Mesendoderm (in vitro differentiated cells): ENCODE measurements at regions not wholly inside any gene's neighbourhood (a gene's known extent, or its start where the extent isn't known, plus 50 kb on each side); places are given as distances from the start of the nearest gene placed in this dataset.
"Not testable (repeated sequence)": the region's sequence is repeated elsewhere in the genome, so short reads cannot be mapped to it uniquely, and the experiment has no call there.

ENCODE experiments used
- DNase-seq: peaks from one replicate; pipeline ENCODE4 v3.0.0; 2013
- H2AK5ac ChIP-seq: 2 replicates; pipeline ENCODE4 v1.6.1; 2013; ENCODE audit warnings: low read length, inconsistent platforms
- H2BK120ac ChIP-seq: 2 replicates; pipeline ENCODE4 v1.6.1; 2013; ENCODE audit warnings: low read depth, mild to moderate bottlenecking, low read length, moderate library complexity, mixed read lengths
- H2BK15ac ChIP-seq: replicated peaks from 2 replicates; pipeline ENCODE4 v1.6.1; 2013; ENCODE audit warnings: low read depth, mild to moderate bottlenecking, moderate library complexity
- H2BK5ac ChIP-seq: 2 replicates; pipeline ENCODE4 v1.6.1; 2013; ENCODE audit warnings: low read length, inconsistent platforms
- H3K18ac ChIP-seq: 2 replicates; pipeline ENCODE4 v1.6.1; 2013; ENCODE audit warnings: mild to moderate bottlenecking, low read length, mixed read lengths
- H3K23ac ChIP-seq: one replicate; pipeline ENCODE4 v1.6.1; 2013; ENCODE audit warnings: low read length
- H3K27ac ChIP-seq: 2 replicates; pipeline ENCODE4 v1.5.1; 2013; ENCODE audit warnings: low read depth, mild to moderate bottlenecking, inconsistent platforms, low read length, moderate library complexity
- H3K27me3 ChIP-seq: 2 replicates; pipeline ENCODE4 v1.6.1; 2013; ENCODE audit warnings: low read length, control low read depth, mild to moderate bottlenecking, inconsistent platforms; ENCODE audit not compliant: insufficient read depth, poor library complexity
- H3K36me3 ChIP-seq: 2 replicates; pipeline ENCODE4 v1.6.1; 2013; ENCODE audit warnings: low read length, inconsistent platforms; ENCODE audit not compliant: control insufficient read depth, insufficient read depth
- H3K4ac ChIP-seq: one replicate; pipeline ENCODE4 v1.6.1; 2013; ENCODE audit warnings: low read depth, mild to moderate bottlenecking, low read length, moderate library complexity
- H3K4me1 ChIP-seq: 2 replicates; pipeline ENCODE4 v1.6.1; 2013; ENCODE audit warnings: low read depth, low read length, inconsistent platforms; ENCODE audit not compliant: control insufficient read depth
- H3K4me2 ChIP-seq: 2 replicates; pipeline ENCODE4 v1.6.1; 2013; ENCODE audit warnings: low read length
- H3K4me3 ChIP-seq: 2 replicates; pipeline ENCODE4 v1.5.1; 2013; ENCODE audit warnings: mild to moderate bottlenecking, low read length
- H3K56ac ChIP-seq: one replicate; pipeline ENCODE4 v1.6.1; 2013; ENCODE audit warnings: low read length
- H3K79me1 ChIP-seq: 2 replicates; pipeline ENCODE4 v1.6.1; 2013; ENCODE audit warnings: low read length, inconsistent platforms
- H3K79me2 ChIP-seq: 2 replicates; pipeline ENCODE4 v1.6.1; 2013; ENCODE audit warnings: mild to moderate bottlenecking, low read length; ENCODE audit not compliant: control insufficient read depth, insufficient read depth
- H3K9ac ChIP-seq: 2 replicates; pipeline ENCODE4 v1.6.1; 2013; ENCODE audit warnings: low read length, inconsistent platforms
- H4K5ac ChIP-seq: one replicate; pipeline ENCODE4 v1.6.1; 2013; ENCODE audit warnings: low read length
- H4K8ac ChIP-seq: one replicate; pipeline ENCODE4 v1.6.1; 2013; ENCODE audit warnings: low read depth, mild to moderate bottlenecking, control low read depth, low read length, moderate library complexity
- WGBS: extraction: QIAGEN DNeasy Blood & Tissue Kit; methylation state at CpG from one replicate; pipeline ENCODE4 v1.1.7; 2013; ENCODE audit warnings: low lambda C conversion rate, missing lambda C conversion rate; ENCODE audit not compliant: insufficient coverage; ENCODE audit errors: extremely low coverage; 5-methylcytosine and 5-hydroxymethylcytosine counted together

DNA sequence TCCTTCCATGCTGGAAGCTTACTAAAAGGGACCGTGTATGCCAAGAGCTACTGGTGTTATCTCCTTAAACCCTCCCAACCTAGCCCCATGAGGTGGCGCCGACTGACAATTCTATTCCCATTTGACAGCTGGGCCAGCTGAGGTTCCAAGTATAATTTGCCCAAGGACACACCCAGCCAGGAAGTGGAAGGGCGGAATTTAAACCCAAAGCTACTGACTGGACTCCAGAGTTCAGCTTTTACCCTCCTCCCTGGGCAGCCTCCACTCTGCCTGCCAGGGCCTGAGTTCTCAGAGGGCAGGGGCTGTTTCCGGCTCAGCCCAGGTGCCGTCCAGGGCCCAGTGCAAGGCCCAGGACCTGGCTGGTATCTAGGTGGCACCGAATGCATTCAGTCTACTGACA, 71.8 kb downstream of the C9orf50 start:
- H2BK15ac ChIP-seq = no peak overlapping the region
- no peak overlapping the region for H3K18ac ChIP-seq
- no CpG with 5 or more reads among the region's 7 CpGs for WGBS
- H4K8ac ChIP-seq = no peak overlapping the region
- DNase-seq = no peak
- H3K4me2 ChIP-seq = no peak overlapping the region
- H3K4ac ChIP-seq = no peak overlapping the region
- no peak overlapping the region for H3K4me3 ChIP-seq
- H3K36me3 ChIP-seq = no peaks in the 10 kb centered on the region
- H3K27ac ChIP-seq = no peak overlapping the region
- no peak overlapping the region for H3K9ac ChIP-seq
- H2BK120ac ChIP-seq = no peak overlapping the region
- no peak overlapping the region for H2AK5ac ChIP-seq
- peak overlapping the region; percentile 42 for H3K56ac ChIP-seq
- no peaks in the 10 kb centered on the region for H3K27me3 ChIP-seq
- H4K5ac ChIP-seq = no peak overlapping the region
- H3K79me1 ChIP-seq = no peaks in the 10 kb centered on the region
- no peaks in the 10 kb centered on the region for H3K79me2 ChIP-seq
- peaks cover 4% of the 10 kb centered on the region for H3K4me1 ChIP-seq
- peak overlapping the region; percentile 66 for H3K23ac ChIP-seq
- H2BK5ac ChIP-seq = no peak overlapping the region

DNA sequence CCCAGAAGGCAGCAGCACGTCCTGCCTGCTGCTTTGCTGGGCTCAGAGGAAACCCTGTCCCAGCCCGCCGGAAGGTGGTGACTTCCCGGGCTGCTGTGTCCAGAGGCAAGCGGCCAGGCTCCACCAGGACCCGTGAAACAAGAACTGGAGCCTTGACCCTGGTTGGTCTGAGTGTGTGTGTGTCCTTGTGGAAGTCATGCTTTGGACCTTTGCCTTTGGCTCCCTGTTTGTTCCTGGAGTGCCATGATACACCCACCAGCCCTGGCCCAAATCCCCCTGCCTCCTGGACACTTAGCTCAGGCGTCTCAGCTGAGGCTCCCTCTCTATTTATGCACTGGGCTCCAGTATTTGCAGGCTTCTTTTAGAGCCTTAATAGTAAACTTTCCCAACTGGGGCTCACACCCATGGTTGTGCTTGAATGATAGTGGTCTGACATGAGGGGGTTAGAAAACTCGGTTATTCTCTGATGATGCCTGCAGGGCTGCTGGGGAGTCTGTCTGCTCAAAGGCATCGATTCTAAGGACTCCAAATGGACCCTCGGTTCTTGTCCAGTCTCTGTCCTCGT, 72.2 kb downstream of the C9orf50 start:
- Histone ChIP-seq H2BK120ac (no peak overlapping the region), H3K4me1 (peaks cover 2% of the 10 kb centered on the region), H3K9ac (no peak overlapping the region), H3K79me2 (no peaks in the 10 kb centered on the region), H3K23ac (no peak overlapping the region), H3K56ac (no peak overlapping the region), H3K4me2 (no peak overlapping the region), H3K27ac (no peak overlapping the region), H3K79me1 (no peaks in the 10 kb centered on the region), H2AK5ac (no peak overlapping the region), H2BK15ac (no peak overlapping the region), H4K5ac (no peak overlapping the region), H4K8ac (no peak overlapping the region), H2BK5ac (no peak overlapping the region), H3K4ac (no peak overlapping the region), H3K18ac (no peak overlapping the region), H3K4me3 (no peak overlapping the region), H3K27me3 (no peaks in the 10 kb centered on the region), H3K36me3 (no peaks in the 10 kb centered on the region)
- DNase-seq = no peak
- no CpG with 5 or more reads among the region's 11 CpGs for WGBS

DNA sequence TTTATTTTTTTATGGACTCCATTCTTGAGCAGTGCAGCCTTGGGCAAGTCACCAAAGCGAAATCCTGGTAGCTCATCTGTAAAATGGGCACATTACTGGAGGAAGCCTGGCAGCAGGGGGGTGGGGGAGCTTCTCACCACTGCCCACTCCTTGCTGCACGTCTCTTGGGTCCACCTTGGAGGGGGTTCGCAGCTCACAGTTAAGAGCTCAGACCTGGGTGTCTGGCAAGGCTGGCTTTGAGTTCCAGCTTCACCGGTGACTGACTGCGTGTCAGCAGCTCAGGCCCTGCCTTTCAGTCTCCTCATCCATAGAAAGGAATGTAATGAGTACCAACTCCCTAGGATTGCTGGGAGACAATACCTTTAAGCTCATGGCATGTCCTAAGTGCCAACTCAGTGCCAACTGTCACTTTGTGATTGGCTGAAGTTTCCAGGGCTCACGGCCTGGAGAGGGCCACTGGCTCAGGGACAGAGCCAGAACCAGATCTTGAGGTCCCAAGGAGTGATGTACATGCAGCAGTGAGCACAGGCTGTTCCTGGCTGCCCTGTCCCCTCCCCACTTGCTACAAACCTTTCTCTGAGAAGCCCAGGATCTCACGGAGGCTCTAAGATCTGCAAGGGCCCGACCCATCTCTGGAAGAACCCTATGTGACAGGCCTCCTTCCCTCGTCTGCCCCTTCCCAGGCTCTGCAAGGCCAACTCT, 72.9 kb downstream of the C9orf50 start:
- no peak overlapping the region for H3K18ac ChIP-seq
- no peaks in the 10 kb centered on the region for H3K36me3 ChIP-seq
- no peak overlapping the region for H3K4me3 ChIP-seq
- no peak for DNase-seq
- no peak overlapping the region for H4K5ac ChIP-seq
- H3K56ac ChIP-seq = no peak overlapping the region
- no peak overlapping the region for H3K27ac ChIP-seq
- H3K4ac ChIP-seq = no peak overlapping the region
- H3K4me2 ChIP-seq = no peak overlapping the region
- H3K79me1 ChIP-seq = no peaks in the 10 kb centered on the region
- no peak overlapping the region for H4K8ac ChIP-seq
- no peak overlapping the region for H2BK15ac ChIP-seq
- no peaks in the 10 kb centered on the region for H3K79me2 ChIP-seq
- H2BK120ac ChIP-seq = no peak overlapping the region
- no peak overlapping the region for H3K9ac ChIP-seq
- no peaks in the 10 kb centered on the region for H3K27me3 ChIP-seq
- no peak overlapping the region for H3K23ac ChIP-seq
- WGBS = no CpG with 5 or more reads among the region's 9 CpGs
- peaks cover 2% of the 10 kb centered on the region for H3K4me1 ChIP-seq
- no peak overlapping the region for H2BK5ac ChIP-seq
- H2AK5ac ChIP-seq = peak overlapping the region; percentile 32

DNA sequence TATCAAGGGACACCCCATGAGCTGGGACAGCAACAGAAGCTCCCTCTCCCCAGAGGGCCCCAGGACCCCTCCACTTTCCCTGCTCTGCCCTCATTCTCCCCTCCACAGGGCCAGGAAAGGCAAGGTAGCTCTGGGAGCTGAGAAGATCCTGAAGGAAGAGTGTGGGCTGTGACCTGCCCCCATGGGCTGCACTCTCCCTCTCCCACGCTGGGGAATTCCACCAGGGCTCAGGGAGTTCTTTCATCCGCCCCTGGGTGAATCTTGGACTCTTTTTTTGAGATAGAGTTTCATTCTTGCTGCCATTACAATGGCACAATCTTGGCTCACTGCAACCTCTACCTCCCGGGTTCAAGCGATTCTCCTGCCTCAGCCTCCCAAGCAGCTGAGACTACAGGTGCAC, 73.8 kb downstream of the C9orf50 start:
- peaks cover 2% of the 10 kb centered on the region for H3K4me1 ChIP-seq
- no peak overlapping the region for H2AK5ac ChIP-seq
- no peak overlapping the region for H3K4me3 ChIP-seq
- WGBS = no CpG with 5 or more reads among the region's 4 CpGs
- no peak overlapping the region for H3K4me2 ChIP-seq
- H3K18ac ChIP-seq = no peak overlapping the region
- H2BK120ac ChIP-seq = no peak overlapping the region
- no peaks in the 10 kb centered on the region for H3K79me2 ChIP-seq
- H3K4ac ChIP-seq = no peak overlapping the region
- H3K56ac ChIP-seq = no peak overlapping the region
- no peak overlapping the region for H4K8ac ChIP-seq
- no peak overlapping the region for H4K5ac ChIP-seq
- no peaks in the 10 kb centered on the region for H3K79me1 ChIP-seq
- H2BK15ac ChIP-seq = no peak overlapping the region
- H2BK5ac ChIP-seq = no peak overlapping the region
- no peak overlapping the region for H3K23ac ChIP-seq
- H3K36me3 ChIP-seq = no peaks in the 10 kb centered on the region
- H3K27ac ChIP-seq = no peak overlapping the region
- H3K27me3 ChIP-seq = no peaks in the 10 kb centered on the region
- no peak for DNase-seq
- H3K9ac ChIP-seq = no peak overlapping the region

DNA sequence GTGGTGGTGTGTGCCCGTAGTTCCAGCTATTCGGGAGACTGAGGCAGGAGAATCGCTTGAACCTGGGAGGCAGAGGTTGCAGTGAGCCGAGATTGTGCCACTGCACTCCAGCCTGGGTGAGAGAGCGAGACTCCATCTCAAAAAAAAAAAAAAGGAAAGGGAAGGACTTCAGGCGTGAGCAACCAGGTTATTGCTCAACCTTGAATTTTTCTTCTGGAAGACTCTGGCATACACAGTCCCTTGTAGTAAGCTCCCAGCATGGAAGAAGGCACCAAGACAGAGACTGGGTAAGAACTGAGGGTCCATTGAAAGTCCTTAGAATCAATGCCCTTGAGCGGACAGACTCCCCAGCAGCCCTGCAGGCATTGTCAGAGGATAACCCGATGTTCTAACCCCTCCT, 75.0 kb downstream of the C9orf50 start:
- not testable (repeated sequence) for H3K27me3 ChIP-seq, H3K9ac ChIP-seq, H3K56ac ChIP-seq, DNase-seq, H2AK5ac ChIP-seq, H3K27ac ChIP-seq, H4K8ac ChIP-seq, H2BK5ac ChIP-seq, H2BK120ac ChIP-seq, H3K23ac ChIP-seq, H3K4me3 ChIP-seq, H4K5ac ChIP-seq, H3K79me2 ChIP-seq, H3K79me1 ChIP-seq, H3K4me1 ChIP-seq, H2BK15ac ChIP-seq, H3K18ac ChIP-seq, H3K4ac ChIP-seq, H3K4me2 ChIP-seq, H3K36me3 ChIP-seq
- WGBS = no CpG with 5 or more reads among the region's 8 CpGs

DNA sequence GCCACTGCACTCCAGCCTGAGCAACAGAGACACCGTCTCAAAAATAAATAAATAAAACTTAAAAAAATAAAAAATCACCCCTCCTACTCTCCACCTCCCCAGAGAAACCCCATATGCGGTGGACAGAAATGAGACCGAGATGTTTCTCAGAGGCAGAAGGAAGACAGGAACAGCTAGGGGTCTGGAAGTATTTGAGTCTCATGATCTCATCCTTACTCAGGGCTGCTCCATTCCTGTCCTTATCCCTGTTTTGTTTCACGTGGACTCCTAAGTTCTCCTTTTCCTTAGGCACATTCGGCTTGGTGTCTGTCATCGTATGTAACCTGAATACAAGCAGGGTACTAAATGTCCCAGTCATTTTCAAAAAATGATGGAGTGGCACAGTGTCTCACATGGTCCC, 76.1 kb downstream of the C9orf50 start:
- H2AK5ac ChIP-seq = no peak overlapping the region
- H3K27ac ChIP-seq = no peak overlapping the region
- no peaks in the 10 kb centered on the region for H3K79me2 ChIP-seq
- H2BK15ac ChIP-seq = no peak overlapping the region
- no peaks in the 10 kb centered on the region for H3K36me3 ChIP-seq
- no peak overlapping the region for H3K23ac ChIP-seq
- H2BK5ac ChIP-seq = no peak overlapping the region
- no peak overlapping the region for H2BK120ac ChIP-seq
- WGBS = no CpG with 5 or more reads among the region's 6 CpGs
- no peak overlapping the region for H3K9ac ChIP-seq
- no peak overlapping the region for H3K56ac ChIP-seq
- no peak overlapping the region for H3K4me3 ChIP-seq
- no peak for DNase-seq
- H3K4ac ChIP-seq = no peak overlapping the region
- H4K5ac ChIP-seq = no peak overlapping the region
- H3K18ac ChIP-seq = no peak overlapping the region
- H3K4me2 ChIP-seq = no peak overlapping the region
- H4K8ac ChIP-seq = no peak overlapping the region
- H3K79me1 ChIP-seq = no peaks in the 10 kb centered on the region
- H3K4me1 ChIP-seq = no peaks in the 10 kb centered on the region
- no peaks in the 10 kb centered on the region for H3K27me3 ChIP-seq
